Mammary epithelial cell (primary cell): ENCODE measurements at regions not wholly inside any gene's neighbourhood (a gene's known extent, or its start where the extent isn't known, plus 50 kb on each side); places are given as distances from the start of the nearest gene placed in this dataset.

Experiments used
- EZH2 ChIP-seq: IDR thresholded peaks from 2 replicates; pipeline ENCODE4 v1.6.1; 2012; ENCODE audit warnings: low read length, inconsistent platforms, borderline replicate concordance
- TF ChIP-seq, protein P1 (sequence below), 2 donors: IDR thresholded peaks in 1 of 2; conservative IDR thresholded peaks in 1 of 2; 2 replicates each; pipeline ENCODE4 v1.5.1; 2011 to 2012; ENCODE audit warnings: inconsistent platforms in 2 of 2, low read length in 2 of 2, mild to moderate bottlenecking in 2 of 2, control low read depth in 1 of 2, low read depth in 1 of 2; ENCODE audit not compliant: insufficient read depth in 1 of 2; ENCODE audit errors: extremely low read depth in 1 of 2

GRCh38 chr2:167708998-167709397 is 538.4 kb downstream of the STK39 start:
- TF ChIP-seq, protein P1, sequence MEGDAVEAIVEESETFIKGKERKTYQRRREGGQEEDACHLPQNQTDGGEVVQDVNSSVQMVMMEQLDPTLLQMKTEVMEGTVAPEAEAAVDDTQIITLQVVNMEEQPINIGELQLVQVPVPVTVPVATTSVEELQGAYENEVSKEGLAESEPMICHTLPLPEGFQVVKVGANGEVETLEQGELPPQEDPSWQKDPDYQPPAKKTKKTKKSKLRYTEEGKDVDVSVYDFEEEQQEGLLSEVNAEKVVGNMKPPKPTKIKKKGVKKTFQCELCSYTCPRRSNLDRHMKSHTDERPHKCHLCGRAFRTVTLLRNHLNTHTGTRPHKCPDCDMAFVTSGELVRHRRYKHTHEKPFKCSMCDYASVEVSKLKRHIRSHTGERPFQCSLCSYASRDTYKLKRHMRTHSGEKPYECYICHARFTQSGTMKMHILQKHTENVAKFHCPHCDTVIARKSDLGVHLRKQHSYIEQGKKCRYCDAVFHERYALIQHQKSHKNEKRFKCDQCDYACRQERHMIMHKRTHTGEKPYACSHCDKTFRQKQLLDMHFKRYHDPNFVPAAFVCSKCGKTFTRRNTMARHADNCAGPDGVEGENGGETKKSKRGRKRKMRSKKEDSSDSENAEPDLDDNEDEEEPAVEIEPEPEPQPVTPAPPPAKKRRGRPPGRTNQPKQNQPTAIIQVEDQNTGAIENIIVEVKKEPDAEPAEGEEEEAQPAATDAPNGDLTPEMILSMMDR (conservative IDR thresholded peaks at IDR 0.05 in 1 of 2, IDR thresholded peaks at IDR 0.05 in 1 of 2; ENCODE audit: extremely low read depth in 1 of 2, insufficient read depth in 1 of 2, low read depth in 1 of 2, low read length in 2 of 2): no peak
- no peak for TF ChIP-seq EZH2
